ENCODE measurements at regions not wholly inside any gene's neighbourhood (a gene's known extent, or its start where the extent isn't known, plus 50 kb on each side); places are given as distances from the start of the nearest gene placed in this dataset.
"Not testable (repeated sequence)": the region's sequence is repeated elsewhere in the genome, so short reads cannot be mapped to it uniquely, and the experiment has no call there.

DNA sequence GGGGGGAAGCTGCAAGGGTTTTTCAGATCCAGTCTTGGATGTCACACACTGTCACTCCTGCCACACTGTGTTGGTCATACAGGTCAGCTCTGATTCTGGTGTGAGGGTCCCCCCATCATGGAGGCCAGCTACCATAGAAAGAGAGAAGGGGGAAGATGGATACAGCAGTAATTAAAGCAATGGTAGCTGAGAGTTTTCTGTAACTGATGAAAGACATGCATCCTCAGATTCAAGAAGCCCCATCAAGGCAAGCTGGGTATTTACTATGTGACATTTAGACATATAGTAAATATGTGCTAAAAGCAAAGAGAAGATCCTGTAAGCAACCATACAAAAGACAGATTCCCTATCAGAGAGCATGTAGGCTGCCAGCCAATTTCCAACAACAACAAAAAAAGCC lies 110.9 kb upstream of the COL5A1 start:
- DNase-seq (ENCODE audit: low spot score): no peak

DNA sequence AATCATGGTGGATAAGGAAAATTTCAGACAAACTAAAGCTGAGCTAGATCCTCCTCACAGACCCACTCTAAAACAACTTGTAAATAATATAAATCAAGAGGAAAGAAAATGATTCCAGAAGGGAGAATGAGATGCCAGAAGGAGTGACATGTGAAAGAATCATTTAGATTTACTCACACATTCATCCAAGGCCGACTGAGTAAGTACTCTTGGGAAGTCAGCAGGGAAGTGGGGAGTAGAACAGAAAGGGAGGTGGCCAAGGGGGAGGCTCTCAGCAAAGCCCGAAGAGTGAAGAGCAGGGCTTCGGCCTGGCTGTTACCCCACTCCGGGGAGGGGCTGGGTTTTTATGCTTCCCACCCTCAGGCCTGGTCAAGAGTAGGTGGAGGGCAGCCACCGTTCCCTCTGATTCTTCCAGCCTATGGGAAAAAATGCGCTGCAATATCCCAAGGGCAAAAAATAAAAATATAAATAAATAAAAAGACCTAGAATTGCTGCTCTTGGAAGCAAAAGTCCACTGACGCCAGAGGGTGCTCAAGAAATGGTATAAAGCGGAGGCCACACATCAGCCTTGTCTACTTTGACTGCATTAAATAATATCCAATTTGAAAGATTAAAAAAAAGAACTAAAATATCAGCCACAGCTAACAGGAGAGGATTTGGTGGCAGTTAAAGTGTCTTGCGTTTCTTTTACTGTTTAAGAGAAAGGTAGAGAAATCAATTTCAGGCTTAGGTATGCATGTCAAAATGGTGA lies 110.2 kb upstream of the COL5A1 start:
- no peak for DNase-seq (ENCODE audit: low spot score)

DNA sequence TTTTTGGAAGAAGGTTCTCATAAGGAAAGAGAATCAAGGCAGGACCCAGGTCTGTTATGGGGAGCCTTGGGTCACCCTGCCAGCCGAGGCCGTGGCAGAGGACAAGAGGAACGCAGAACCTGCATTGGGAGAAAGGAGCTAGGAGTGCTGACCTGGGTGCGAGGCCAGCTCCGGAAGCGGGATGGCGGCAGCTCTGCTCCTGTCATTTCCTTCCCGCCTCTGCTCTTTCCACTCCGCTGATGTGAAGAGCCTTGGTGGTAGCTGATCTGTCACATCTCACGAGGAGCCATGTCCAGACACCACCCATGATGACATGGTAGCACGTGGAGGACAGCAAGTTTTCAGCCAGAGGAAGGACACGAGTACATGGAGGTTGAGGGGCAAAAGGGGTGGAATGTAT lies 109.5 kb upstream of the COL5A1 start:
- DNase-seq (ENCODE audit: low spot score): no peak

DNA sequence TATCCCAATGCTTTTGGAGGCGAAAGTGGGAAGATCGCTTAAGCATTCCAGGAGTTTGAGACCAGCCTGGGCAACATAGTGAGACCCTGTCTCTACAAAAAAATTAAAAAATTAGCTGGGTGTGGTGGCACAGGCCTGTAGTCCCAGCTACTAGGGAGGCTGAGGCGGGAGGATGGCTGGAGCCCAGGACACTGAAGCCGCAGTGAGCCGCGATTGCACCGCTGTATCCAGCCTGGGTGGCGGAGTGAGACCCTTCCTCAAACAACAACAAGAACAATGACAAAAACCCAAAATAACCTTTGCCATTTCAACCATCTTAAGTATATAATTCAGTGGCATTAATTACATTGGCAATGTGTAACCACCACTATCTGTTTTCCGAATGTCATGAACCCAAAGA lies 108.9 kb upstream of the COL5A1 start:
- not testable (repeated sequence) for DNase-seq (ENCODE audit: low spot score)

DNA sequence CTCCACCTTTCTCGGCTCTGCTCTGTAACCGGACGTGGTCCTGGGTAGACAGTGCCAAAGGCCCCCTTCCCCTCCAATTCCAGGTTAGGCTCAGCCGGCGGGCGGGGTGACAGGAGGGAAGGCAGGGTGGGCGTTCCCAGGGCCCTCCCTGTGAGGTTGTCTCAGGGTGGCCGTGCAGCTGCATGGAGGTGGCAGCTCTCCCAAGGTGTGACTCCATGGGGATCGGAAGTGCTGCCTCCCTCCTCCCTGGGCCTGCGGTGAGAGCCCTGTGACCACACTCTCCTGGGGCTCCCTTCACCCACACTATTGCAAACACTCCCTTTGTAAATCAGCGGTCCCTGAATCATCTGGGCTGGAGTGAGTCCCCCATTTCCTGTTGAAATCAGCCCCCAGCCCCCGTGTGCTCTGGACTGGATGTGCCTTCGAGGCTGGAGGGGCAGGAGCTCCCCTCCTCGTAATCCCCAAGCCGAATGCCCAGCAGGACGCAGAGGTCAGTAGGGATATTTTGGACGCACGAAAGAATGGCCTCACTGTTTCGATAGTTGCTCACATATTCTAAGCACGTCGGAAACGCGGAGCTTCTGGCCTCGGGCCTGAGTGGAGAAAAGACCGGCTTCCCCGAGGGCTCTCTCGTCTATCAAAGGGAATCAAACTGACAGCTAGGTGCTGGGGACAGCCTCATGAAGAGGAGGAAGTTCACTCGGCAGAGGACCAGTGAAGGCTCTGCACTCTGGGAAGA lies 107.6 kb upstream of the COL5A1 start:
- no peak for DNase-seq (ENCODE audit: low spot score)

DNA sequence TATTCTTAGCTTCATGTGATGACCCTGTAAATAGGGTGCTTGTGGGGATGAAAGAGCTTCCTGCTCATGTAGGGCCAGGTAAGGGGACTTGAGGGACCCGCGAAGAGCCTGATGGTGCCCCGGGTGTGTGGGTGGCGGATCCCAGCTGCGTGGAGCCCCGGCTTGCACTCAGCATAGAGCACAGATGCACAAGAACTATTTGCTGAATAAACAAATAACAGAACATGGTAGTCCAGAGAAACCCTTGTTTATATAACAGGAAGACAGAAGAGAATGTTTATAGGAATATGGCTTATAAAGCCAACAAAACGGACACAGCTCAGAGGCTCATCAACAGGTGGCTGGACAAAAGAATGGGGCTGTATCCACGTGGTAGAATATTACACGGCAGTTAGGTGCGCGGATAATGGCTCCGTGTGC lies 106.9 kb upstream of the COL5A1 start:
- DNase-seq (ENCODE audit: low spot score): no peak

DNA sequence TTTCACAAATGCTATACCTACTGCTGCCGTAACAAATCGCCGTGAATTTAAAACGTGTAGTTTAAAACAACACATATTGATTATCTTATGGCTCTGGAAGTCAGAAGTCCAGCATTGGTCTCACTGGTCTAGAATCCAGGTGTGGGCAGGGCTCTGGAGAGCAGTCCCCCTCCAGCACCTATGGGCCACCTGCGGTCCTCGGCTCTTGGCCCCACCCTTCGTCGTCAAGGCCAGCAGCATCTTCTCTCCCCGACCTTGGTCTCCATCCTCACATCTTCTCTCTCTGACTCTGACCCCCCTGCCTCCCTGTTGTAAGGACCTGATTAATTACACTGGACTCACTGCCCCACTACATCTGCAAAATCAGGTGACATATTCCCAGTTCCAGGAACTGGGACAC lies 106.4 kb upstream of the COL5A1 start:
- DNase-seq (ENCODE audit: low spot score): no peak

DNA sequence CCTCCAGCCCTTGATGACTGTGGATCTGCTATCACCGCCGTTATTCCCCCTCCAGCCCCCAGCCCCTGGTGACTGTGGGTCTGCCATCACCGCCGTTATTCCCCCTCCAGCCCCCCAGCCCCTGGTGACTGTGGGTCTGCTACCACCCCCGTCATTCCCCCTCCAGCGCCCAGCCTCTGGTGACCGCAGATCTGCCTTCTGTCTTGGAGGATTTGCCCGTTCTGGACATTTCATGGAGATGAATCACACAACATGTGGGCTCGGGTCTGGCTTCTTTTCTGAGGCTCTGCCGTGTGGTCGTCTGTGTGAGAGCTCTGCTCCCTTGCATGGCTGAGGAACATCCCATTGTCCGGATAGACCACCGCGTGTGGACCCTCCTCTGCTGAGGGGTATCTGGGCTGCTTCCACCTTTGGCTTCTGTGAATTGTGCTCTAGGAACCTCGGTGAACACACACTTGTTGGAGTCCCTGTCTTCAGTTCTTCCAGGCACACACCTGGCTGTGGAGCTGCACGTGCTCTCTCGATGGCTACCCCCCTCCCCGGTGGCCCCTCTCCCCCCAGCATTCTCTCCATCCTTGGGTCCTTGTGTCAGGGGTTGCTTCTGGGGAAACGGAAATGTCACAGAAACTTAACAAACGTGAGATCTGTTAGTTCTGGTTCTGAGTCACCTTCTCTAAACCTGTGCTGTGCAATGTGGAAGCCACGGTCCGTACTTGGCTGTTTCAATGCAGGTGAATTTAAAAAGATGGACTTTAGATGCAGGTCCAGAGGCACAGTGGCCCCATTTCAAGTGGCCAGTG lies 105.3 kb upstream of the COL5A1 start:
- DNase-seq (ENCODE audit: low spot score): no peak

DNA sequence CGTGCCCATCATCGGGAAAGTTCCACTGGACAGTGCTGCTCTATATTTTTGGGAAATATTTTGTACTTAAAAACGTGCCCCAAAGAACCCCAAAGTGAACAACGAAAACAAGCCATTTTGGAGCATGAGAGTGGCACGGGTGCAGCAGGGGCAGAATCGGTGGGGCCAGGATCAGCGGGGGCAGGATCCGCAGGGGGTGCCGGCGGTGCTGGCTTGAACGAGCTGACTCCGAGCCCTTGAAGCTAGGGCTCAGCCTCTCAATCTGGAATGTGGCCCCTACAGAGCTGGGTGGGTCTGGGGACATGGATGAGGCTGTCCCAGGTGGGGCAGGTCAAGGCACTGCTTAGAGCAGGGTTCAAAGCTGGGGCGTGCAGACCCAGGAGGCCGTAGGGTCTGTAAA lies 104.7 kb upstream of the COL5A1 start:
- DNase-seq (ENCODE audit: low spot score): no peak

DNA sequence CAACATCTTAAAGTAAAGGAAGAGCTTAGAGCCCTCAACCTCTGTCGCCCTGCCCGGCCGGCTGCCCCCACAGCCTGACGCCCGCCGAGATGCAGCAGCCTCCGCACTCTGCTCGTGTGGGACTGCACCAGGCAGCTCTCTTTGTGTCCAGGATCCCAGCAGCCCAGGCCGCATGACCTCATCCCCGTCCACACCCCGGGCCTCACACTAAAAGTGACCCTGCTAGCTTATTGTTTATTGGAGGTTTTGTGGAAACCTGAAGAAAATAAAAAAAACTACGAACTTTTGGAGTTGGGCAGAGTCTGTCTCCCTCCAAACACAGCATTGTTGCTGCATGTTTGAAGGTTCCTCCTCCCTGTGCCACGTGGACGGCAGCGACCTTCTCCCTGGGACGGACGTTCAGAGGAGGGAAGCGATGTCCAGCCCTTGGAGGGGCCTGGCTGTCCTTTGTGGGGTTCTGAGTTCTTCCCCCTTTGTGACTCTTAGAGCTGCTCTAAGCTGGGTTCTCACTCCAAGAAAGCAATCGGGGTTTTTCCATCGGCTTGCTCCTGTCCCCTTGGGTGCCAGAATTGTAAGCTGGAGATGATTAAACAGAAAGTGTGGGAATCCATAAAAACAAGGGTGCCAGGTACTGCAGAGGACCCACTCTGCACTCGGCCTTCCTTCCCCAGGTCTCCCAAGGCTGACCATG lies 103.5 kb upstream of the COL5A1 start:
- no peak for DNase-seq (ENCODE audit: low spot score)

DNA sequence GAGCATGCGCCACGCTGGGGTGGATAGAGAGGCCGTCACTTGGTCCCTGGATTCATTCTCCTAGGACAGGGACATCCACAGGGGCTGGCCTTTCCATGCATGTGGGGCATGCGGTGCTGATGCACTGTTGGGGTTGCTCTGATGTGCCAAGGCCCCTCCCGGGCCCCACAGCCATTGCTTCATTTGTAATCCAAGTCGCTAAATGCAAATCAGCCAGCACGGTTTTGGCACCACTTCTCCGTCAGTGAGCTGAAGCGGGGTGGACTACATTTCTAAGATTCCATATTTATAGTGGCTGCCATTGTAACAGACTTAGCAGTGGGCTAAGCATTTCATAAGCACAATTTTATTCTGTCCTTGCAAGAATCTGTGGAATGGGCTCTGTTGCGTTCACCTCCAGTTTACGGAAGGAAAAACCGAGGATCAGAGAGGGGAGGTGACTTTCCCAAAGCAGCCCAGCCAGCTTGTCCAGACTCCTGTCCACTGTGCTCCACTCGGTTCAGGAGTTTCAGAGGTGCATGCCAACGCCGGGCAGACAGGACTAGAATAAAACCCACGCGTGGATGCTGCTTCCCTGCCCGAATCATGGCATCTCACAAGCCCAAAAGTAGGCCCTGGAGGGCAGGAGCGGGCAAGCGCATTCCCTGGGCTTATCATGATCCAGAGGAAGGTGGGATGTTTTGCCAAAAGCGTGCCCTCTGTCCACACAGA lies 102.6 kb upstream of the COL5A1 start:
- DNase-seq (ENCODE audit: low spot score): no peak

DNA sequence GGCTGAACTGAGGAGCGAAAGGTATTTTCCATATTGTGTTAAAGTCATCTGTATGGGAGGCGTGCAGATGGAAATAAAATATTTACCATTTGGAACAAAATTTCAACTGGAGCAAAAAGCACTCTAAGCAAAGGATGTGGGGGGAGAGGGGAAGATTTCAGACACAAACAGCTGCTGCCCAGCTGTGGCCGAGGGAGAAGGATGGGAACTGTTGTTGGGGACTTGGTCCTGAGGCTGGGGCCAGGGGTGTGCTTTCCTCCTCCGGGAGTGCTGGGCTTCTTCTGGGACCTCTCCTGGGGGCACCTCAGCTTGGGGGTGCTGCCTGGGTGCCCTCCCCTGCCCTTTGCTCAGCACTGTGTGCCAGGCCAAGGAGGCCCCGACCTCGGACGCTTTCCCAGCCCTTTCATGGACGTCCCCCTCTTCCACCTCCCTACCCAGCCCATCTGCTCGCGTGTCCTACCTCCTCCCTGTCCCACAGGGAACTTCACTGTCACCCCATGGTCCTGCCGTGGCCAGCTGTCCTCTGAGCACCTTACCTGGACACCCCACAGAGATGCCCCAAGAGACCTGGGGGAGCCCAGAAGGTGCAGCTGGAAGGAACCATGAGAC lies 101.9 kb upstream of the COL5A1 start:
- DNase-seq (ENCODE audit: low spot score): no peak

DNA sequence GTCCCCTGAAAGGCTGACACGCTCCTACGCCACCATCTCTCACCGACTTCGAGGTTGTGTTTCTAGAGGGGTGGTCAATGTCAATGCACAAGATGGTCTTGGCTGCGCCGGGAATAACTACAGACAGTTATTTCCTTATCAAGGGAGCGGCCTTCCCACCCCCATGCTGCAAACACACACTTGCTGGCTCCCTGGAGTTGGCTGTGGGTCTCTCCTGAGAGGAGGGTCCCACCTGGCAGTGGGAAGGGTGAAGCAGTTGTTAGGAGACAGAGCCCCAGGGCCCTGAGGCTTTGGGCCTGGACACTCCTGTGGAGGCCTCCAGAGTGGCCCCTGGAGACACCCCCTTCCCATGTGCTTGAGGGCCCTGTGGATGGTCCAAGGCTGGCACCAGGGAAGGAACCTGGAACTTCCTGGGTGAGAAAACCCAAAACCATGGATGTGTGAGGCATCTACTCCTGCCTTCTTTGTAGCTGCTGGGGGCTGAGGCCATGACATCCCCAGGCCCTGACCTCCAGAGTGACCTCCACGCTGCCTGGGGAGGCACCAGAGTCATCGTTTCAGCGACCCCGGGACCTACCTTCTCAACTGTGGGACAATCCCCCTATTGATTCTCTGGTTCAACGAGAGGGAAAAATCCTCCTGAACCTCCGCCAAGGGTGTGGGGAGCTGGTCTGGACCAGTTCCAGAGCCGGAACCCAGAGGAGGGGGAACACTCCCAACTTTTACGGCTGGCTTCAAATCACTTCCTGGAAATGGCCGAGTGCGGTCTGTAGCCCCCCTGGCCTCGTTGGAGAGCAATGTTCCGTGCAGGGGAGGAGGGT lies 101.1 kb upstream of the COL5A1 start:
- DNase-seq (ENCODE audit: low spot score): no peak

DNA sequence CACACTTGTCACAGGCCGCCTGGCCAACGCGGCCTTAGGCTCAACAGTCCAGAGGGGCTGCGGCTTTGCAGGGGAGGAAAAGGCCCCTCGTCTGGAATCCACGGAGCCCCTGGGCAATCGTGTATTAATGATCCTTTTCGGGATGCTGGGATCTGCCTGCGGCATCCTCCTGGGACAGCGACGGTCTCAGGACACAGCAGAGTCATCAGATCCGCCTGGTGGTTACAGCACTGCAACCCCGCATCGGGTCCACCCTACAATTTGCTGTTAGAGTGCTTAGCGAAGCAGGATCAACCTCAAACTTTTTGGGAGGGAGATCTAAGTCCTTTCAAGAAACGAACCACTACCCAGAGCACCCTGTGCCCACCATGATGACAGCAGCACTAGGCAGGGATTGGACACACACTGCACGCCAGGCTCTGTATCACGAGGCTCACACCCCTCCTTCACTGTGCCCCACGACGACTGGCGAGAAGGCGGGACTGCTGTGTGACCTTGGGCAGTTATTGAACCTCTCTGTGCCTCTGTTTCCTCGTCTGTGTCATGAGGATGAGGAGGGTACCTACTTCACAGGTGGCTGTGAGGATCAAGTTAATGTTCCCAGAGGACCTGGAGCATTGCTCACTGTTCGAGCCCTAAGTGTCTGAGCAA lies 100.4 kb upstream of the COL5A1 start:
- no peak for DNase-seq (ENCODE audit: low spot score)

DNA sequence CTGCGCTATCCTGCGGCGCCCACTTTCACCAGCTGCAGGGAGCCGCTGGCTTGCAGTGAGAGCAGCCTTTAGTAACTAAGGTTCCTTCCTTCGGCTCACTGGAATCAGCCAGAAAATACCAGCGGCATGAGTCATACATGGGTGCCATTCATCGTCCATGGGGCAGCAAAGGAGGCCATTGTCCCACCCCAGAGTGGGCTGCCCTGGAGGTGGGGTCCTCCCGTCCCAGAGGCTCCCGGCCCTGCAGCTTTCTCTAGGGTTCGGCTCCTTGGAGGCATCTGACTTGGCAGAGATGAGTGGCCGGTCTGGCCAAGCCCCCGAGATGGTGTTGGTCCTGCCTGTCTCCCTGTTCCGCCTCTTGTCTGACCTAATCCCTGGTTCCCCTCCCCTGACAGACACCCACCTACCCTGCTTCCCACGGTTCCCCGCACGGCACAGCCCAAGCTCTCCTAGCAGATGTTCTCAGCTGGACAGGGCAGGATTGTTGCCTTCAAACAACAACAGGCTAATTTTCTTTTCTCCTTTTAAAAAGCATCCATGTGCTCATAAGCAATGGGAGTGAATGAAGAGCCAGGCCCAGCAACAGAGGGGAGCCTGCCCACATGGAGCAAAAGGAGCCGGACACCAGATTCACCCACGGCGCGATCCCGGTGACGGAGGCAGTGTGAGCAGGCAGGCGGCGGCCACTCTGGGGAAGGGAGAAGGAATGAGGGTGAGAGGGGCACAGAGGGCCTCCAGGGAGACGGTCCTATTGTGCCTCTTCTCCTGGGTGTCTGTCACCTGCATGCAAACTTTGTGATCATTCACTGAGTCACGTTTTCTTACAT lies 97.0 kb upstream of the COL5A1 start:
- no peak for DNase-seq (ENCODE audit: low spot score)

DNA sequence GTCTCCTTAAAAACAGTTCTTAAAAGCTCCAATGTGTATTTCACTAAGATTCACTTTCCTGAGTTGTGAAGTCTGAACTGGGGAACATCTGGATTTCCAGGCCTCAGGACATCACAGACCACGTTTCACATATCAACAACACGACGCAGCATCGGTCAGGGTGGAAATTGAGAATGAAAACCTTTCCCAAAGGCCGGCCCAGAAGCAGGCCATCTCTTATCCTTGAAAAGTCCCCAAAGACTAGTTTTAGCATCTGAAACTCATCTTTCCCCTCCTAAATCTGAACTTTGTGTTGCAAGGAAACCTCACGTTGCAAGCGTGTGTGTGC lies 96.4 kb upstream of the COL5A1 start:
- DNase-seq (ENCODE audit: low spot score): no peak

DNA sequence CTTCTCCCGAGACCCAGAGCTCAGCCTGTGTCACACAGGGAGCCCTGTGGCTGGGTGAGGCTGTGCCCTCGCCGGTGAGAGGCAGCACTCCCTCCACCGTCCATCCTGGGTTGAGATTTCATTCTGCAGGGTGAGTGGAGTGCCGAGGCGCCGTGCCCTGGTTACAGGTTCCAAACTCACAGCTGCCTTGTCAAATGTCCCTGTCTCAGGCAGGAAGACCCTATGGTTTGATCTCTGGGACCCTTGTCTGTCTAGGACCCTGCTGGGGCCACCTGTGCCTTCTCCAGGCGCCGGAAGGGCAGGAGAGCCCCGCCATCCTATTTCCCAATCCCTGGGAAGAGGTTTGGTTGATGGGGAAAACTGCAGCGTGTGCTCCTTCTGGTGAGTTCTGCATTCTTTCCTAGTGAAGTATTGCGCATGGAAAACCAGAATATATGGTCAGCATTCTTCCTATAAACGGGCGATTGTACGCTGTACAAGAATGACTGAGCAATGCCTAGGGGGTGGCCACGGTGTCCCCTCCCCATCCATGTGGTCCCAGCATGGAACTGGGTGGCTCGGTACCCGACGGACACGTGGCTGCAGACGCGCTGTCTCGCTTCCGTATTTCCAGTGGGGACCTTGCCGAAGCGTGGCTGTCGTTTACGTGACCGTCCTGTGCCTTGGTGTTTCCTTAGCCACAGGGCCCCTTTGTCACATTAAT lies 95.9 kb upstream of the COL5A1 start:
- no peak for DNase-seq (ENCODE audit: low spot score)

DNA sequence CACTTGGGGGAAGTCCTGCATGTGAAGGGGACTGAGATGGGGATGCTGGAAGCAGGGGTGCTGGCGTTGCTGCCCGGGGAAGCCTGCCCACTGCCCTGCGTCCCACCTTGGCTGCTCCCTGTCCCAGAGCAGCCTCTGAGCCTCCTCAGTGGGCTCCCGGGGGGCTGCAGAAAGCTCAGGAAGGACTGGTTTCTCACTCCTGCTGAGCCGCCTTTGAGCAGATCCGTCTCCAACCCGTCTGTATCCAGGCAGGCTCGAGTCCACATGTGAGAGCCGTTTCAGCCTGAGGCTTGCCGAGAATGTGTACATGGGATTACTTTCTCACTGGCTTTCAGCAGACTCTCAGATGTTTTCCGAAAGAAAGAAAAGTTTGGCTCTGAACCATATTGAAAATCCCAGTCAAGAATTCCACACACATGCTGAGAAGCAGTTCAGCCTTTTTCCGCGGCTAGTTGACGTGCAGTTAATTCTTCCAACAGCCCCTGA lies 95.3 kb upstream of the COL5A1 start:
- DNase-seq (ENCODE audit: low spot score): no peak
